Panc1 (cell line): ENCODE measurements at regions not wholly inside any gene's neighbourhood (a gene's known extent, or its start where the extent isn't known, plus 50 kb on each side); places are given as distances from the start of the nearest gene placed in this dataset.

Source experiments
- ATAC-seq: fragments of 200-7000 bp; cut with Tn5 transposase; 2 replicates; pipeline ENCODE4 v1.9.1; 2020; ENCODE audit warnings: mild to moderate bottlenecking, moderate library complexity
- BruUV-seq: library from RNA; stranded (reverse); fragments of 400-500 nt; replicated peaks from 2 replicates; lab custom pipeline; 2021; lab: Mats Ljungman, UMichigan
- CTCF ChIA-PET: fragments of 300-600 bp; sonication (Branson Sonifier 250); formaldehyde crosslinking; loops from one replicate; lab custom pipeline; 2022; ENCODE audit warnings: antibody characterized with exemption; lab: Charles Lee
- POLR2A ChIA-PET: fragments of 300-600 bp; sonication (Branson Sonifier 250); formaldehyde crosslinking; loops from one replicate; lab custom pipeline; 2022; ENCODE audit warnings: antibody characterized with exemption; lab: Charles Lee
- DNase-seq: peaks from one replicate; pipeline ENCODE4 v3.0.0-alpha.2; 2010; ENCODE audit warnings: low read depth, low spot score
- H3K27ac ChIP-seq: 2 replicates; pipeline ENCODE4 v1.5.1; 2011; ENCODE audit warnings: mild to moderate bottlenecking, low read length, inconsistent platforms
- H3K27me3 ChIP-seq: fragments of 200-500 bp; sonication (Bioruptor generic); 2 replicates; pipeline ENCODE4 v1.6.0; 2014; ENCODE audit warnings: low read length, inconsistent platforms; ENCODE audit not compliant: control insufficient read depth, insufficient read depth
- H3K36me3 ChIP-seq: fragments of 200-500 bp; sonication (Bioruptor generic); 2 replicates; pipeline ENCODE4 v1.5.1; 2014; ENCODE audit warnings: inconsistent platforms, mild to moderate bottlenecking, low read length, moderate library complexity; ENCODE audit not compliant: control insufficient read depth, insufficient read depth
- H3K4me1 ChIP-seq: 2 replicates; pipeline ENCODE4 v1.5.1; 2011; ENCODE audit warnings: inconsistent platforms, mild to moderate bottlenecking, low read length, moderate library complexity; ENCODE audit not compliant: control insufficient read depth, insufficient read depth
- H3K4me3 ChIP-seq, 2 experiments: 2 replicates each; pipeline ENCODE4 v1.5.1; 2011 to 2012; ENCODE audit warnings: low read depth in 2 of 2, low read length in 2 of 2, mild to moderate bottlenecking in 2 of 2, inconsistent platforms in 1 of 2, moderate library complexity in 1 of 2
- H3K9me3 ChIP-seq: fragments of 200-500 bp; sonication (Bioruptor generic); 2 replicates; pipeline ENCODE4 v1.5.1; 2014; ENCODE audit warnings: low read depth, mild to moderate bottlenecking, inconsistent platforms, low read length, moderate library complexity; ENCODE audit not compliant: control insufficient read depth, insufficient read depth
- CTCF ChIP-seq: fragments of 450-650 bp; IDR thresholded peaks from 2 replicates; pipeline ENCODE4 v1.5.1; 2017; ENCODE audit warnings: mild to moderate bottlenecking
- POLR2AphosphoS5 ChIP-seq: IDR thresholded peaks from 2 replicates; pipeline ENCODE4 v1.6.1; 2012; ENCODE audit warnings: mild to moderate bottlenecking, low read depth, low read length, moderate library complexity
- REST ChIP-seq, 2 experiments: IDR thresholded peaks; 2 replicates each; pipeline ENCODE4 v1.6.1; 2011 to 2012; ENCODE audit warnings: low read depth in 2 of 2, control low read depth in 1 of 2, low read length in 1 of 2, mild to moderate bottlenecking in 1 of 2, moderate library complexity in 1 of 2; ENCODE audit not compliant: insufficient read depth in 1 of 2
- SIN3A ChIP-seq: IDR thresholded peaks from 2 replicates; pipeline ENCODE4 v1.6.1; 2012; ENCODE audit warnings: low read depth, mild to moderate bottlenecking, low read length, moderate library complexity, borderline replicate concordance; ENCODE audit not compliant: insufficient read depth
- TCF7L2 ChIP-seq: IDR thresholded peaks from 2 replicates; pipeline ENCODE4 v1.6.1; 2011; ENCODE audit warnings: mild to moderate bottlenecking, low read depth, low read length, inconsistent platforms
- in situ Hi-C: cut with HindIII; loops from 2 replicates; pipeline ENCODE4 v1.10.0; 2016; ENCODE audit warnings: low sequenced_read_pairs, low pct_unique_long_range_greater_than_20kb
- intact Hi-C: fragments of 100-400 bp; cut with micrococcal nuclease; formaldehyde crosslinking; loops from one replicate; pipeline ENCODE4 v1.10.0; 2022; ENCODE audit not compliant: unreplicated experiment

GRCh38 chr7:145064114-145064513, 228.3 kb upstream of the TPK1 start:
- CTCF ChIA-PET = no interaction called here
- POLR2A ChIA-PET = no interaction called here

GRCh38 chr7:145053781-145054180, 217.9 kb upstream of the TPK1 start:
- Histone ChIP-seq H3K4me1 (no peaks in the 10 kb centered on the region), H3K27ac (no peak overlapping the region), H3K27me3 (no peaks in the 10 kb centered on the region), H3K9me3 (no peaks in the 10 kb centered on the region), H3K36me3 (no peaks in the 10 kb centered on the region), H3K4me3 (no peak overlapping the region)
- no peak for DNase-seq
- ATAC-seq = no peak
- intact Hi-C loops (no loop called here), in situ Hi-C loops (no loop called here)
- ChIA-PET POLR2A (no interaction called here), CTCF (no interaction called here)
- no TSS peak for BruUV-seq
- TF ChIP-seq POLR2AphosphoS5 = no peak
- TF ChIP-seq CTCF = no peak

More at GRCh38 chr7:145064114-145064513, 228.3 kb upstream of the TPK1 start:
- H3K9me3 ChIP-seq = no peaks in the 10 kb centered on the region; the same call in 1 of the 2 replicates
- H3K4me3 ChIP-seq = no peak overlapping the region
- DNase-seq (no peak), ATAC-seq (no peak)
- in situ Hi-C loops (no loop called here), intact Hi-C loops (no loop called here)
- no peak overlapping the region for H3K27ac ChIP-seq
- H3K27me3 ChIP-seq = no peaks in the 10 kb centered on the region
- H3K36me3 ChIP-seq = no peaks in the 10 kb centered on the region
- TF ChIP-seq REST (IDR thresholded peaks at IDR 0.05; ENCODE audit: insufficient read depth in 1 of 2, low read depth in 2 of 2, low read length in 1 of 2) (no peak), POLR2AphosphoS5 (no peak), TCF7L2 (no peak), CTCF (no peak), SIN3A (no peak)
- H3K4me1 ChIP-seq = no peaks in the 10 kb centered on the region
- no TSS peak for BruUV-seq

GRCh38 chr7:145050415-145050814, 214.6 kb upstream of the TPK1 start:
- in situ Hi-C loops (no loop called here), intact Hi-C loops (no loop called here)
- Histone ChIP-seq H3K27me3 (no peaks in the 10 kb centered on the region), H3K4me1 (no peaks in the 10 kb centered on the region), H3K9me3 (no peaks in the 10 kb centered on the region), H3K36me3 (no peaks in the 10 kb centered on the region), H3K4me3 (no peak overlapping the region), H3K27ac (no peak overlapping the region)
- ChIA-PET POLR2A (no interaction called here), CTCF (no interaction called here)
- TF ChIP-seq REST (IDR thresholded peaks at IDR 0.05; ENCODE audit: insufficient read depth in 1 of 2, low read depth in 2 of 2, low read length in 1 of 2) (no peak), TCF7L2 (no peak), POLR2AphosphoS5 (no peak), SIN3A (no peak), CTCF (no peak)
- ATAC-seq (no peak), DNase-seq (no peak)
- BruUV-seq = no TSS peak
